22Rv1 (cell line): ENCODE measurements at regions not wholly inside any gene's neighbourhood (a gene's known extent, or its start where the extent isn't known, plus 50 kb on each side); places are given as distances from the start of the nearest gene placed in this dataset.

Experiments
- H3K27ac ChIP-seq: fragments of 450-650 bp; 2 replicates; pipeline ENCODE4 v1.5.1; 2017
- CTCF ChIP-seq: fragments of 450-650 bp; IDR thresholded peaks from 2 replicates; pipeline ENCODE4 v1.5.1; 2017; ENCODE audit warnings: mild to moderate bottlenecking
- ZFX ChIP-seq: fragments of 450-650 bp; IDR thresholded peaks from 2 replicates; pipeline ENCODE4 v1.6.1; 2017; ENCODE audit warnings: antibody characterized with exemption, borderline replicate concordance

- no peak for TF ChIP-seq CTCF
- no peak for TF ChIP-seq ZFX
- H3K27ac ChIP-seq = no peak overlapping the region
These were observed 542.8 kb upstream of the PCDH9 start for GRCh38 chr13:67772807-67773453.

- no peak for TF ChIP-seq CTCF
- no peak for TF ChIP-seq ZFX
- no peak overlapping the region for H3K27ac ChIP-seq
These were observed 541.0 kb upstream of the PCDH9 start for GRCh38 chr13:67771106-67771505.

- H3K27ac ChIP-seq = no peak overlapping the region
- TF ChIP-seq ZFX = no peak
- no peak for TF ChIP-seq CTCF
These were observed 539.8 kb upstream of the PCDH9 start for GRCh38 chr13:67769987-67770341.

GRCh38 chr13:67769063-67769986 lies 539.2 kb upstream of the PCDH9 start:
- no peak overlapping the region for H3K27ac ChIP-seq
- TF ChIP-seq CTCF (no peak), ZFX (no peak)

GRCh38 chr13:67763984-67764383 lies 533.8 kb upstream of the PCDH9 start:
- H3K27ac ChIP-seq = no peak overlapping the region
- TF ChIP-seq CTCF (no peak), ZFX (no peak)

GRCh38 chr13:67763384-67763783 lies 533.2 kb upstream of the PCDH9 start:
- TF ChIP-seq ZFX = no peak
- TF ChIP-seq CTCF = no peak
- H3K27ac ChIP-seq = no peak overlapping the region

- TF ChIP-seq CTCF = no peak
- no peak for TF ChIP-seq ZFX
- H3K27ac ChIP-seq = no peak overlapping the region
These were observed 528.8 kb upstream of the PCDH9 start for GRCh38 chr13:67758975-67759374.
